GM23248 (cell line): ENCODE measurements at regions not wholly inside any gene's neighbourhood (a gene's known extent, or its start where the extent isn't known, plus 50 kb on each side); places are given as distances from the start of the nearest gene placed in this dataset.

Experiments
- EZH2 ChIP-seq: fragments of 200-600 bp; sonication (generic); IDR thresholded peaks from 2 replicates; pipeline ENCODE4 v1.6.1; 2018; ENCODE audit warnings: antibody characterized with exemption, mild to moderate bottlenecking; ENCODE audit not compliant: insufficient read depth, poor library complexity, severe bottlenecking
- EZH2phosphoT487 ChIP-seq: fragments of 200-600 bp; sonication (generic); IDR thresholded peaks from 2 replicates; pipeline ENCODE4 v1.6.1; 2018; ENCODE audit warnings: antibody characterized with exemption, moderate library complexity, mild to moderate bottlenecking, low read depth; ENCODE audit not compliant: insufficient read depth

- TF ChIP-seq EZH2 = no peak
- no peak for TF ChIP-seq EZH2phosphoT487
These were observed 305.7 kb upstream of the MDFIC2 start for GRCh38 chr3:70618151-70618550.
